ENCODE measurements at regions not wholly inside any gene's neighbourhood (a gene's known extent, or its start where the extent isn't known, plus 50 kb on each side); places are given as distances from the start of the nearest gene placed in this dataset.

DNA sequence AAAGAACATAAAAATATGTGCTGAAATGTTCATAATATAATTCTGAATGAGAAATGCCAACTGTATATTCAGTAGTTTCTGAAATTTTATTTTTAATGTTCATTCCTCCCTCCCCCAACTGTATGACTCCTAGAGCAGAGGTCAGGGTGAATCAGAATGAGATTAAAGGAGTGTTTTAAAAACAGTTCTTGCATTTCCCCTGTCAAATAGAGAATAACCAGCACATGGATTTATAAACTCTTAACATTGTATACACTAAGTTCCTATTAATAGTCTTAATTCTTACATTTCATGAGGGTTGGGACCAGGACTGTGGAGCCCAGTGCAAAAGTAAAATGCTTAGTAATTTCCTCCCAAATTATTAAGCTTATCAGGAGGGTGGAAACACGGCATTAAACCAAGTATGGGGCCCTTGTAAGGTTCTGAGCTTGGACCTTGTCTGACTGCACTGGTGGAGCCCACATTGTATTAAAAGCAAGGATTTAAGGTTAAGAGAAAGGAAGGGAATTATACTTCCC is 474.6 kb upstream of the RAG2 start (continued):
- TF ChIP-seq, protein P1, sequence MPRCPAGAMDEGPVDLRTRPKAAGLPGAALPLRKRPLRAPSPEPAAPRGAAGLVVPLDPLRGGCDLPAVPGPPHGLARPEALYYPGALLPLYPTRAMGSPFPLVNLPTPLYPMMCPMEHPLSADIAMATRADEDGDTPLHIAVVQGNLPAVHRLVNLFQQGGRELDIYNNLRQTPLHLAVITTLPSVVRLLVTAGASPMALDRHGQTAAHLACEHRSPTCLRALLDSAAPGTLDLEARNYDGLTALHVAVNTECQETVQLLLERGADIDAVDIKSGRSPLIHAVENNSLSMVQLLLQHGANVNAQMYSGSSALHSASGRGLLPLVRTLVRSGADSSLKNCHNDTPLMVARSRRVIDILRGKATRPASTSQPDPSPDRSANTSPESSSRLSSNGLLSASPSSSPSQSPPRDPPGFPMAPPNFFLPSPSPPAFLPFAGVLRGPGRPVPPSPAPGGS (IDR thresholded peaks at IDR 0.05) = no peak
- TF ChIP-seq RFX5 (IDR thresholded peaks at IDR 0.05) (no peak), CEBPB (IDR thresholded peaks at IDR 0.05) (no peak)

DNA sequence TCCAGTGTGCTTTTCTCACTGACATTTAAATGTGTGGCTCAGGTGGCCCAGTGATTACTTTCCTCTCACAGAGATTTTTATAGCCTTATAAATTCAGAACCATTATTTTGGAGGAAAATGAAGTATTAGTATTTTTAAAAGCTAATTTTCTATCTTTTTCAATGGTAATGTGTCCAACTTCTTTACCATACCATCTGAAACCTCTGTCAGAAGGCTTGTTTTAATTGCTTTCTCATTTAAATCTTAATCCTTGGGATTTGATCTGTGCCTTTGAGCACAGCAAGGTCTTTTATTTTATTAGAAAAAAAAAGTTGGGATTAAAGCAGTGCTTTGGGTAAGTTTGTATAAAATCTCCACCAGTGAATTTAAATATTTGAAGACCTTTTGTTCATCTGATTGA is 452.3 kb upstream of the RAG2 start:
- ChIA-PET CTCF (no interaction called here), POLR2A (no interaction called here)
- Histone ChIP-seq H3K4me2 (no peak overlapping the region), H3K4me1 (no peaks in the 10 kb centered on the region), H3K9me3 (no peaks in the 10 kb centered on the region), H3K4me3 (no peak overlapping the region), H3K27ac (no peak overlapping the region)
- no peak for FAIRE-seq
- DNase-seq (ENCODE audit: low read depth in 1 of 2, low spot score in 1 of 2) = no peak
- TF ChIP-seq MAZ (IDR thresholded peaks at IDR 0.05; ENCODE audit: borderline replicate concordance, low read depth, low read length) (no peak), FOSL2 (IDR thresholded peaks at IDR 0.05) (no peak), FOSL2 (CRISPR knock-in tag; IDR thresholded peaks at IDR 0.05) (no peak), ZSCAN20 (CRISPR knock-in tag; IDR thresholded peaks at IDR 0.05) (no peak), EP300 (IDR thresholded peaks at IDR 0.05) (no peak), JUNB (IDR thresholded peaks at IDR 0.05) (no peak), CEBPB (IDR thresholded peaks at IDR 0.05) (no peak), HOXA7 (CRISPR knock-in tag; IDR thresholded peaks at IDR 0.05) (no peak), NFE2L2 (conservative IDR thresholded peaks at IDR 0.05; ENCODE audit: low read length) (no peak), GATA3 (IDR thresholded peaks at IDR 0.05; ENCODE audit: borderline replicate concordance) (no peak)
- ATAC-seq = no peak

DNA sequence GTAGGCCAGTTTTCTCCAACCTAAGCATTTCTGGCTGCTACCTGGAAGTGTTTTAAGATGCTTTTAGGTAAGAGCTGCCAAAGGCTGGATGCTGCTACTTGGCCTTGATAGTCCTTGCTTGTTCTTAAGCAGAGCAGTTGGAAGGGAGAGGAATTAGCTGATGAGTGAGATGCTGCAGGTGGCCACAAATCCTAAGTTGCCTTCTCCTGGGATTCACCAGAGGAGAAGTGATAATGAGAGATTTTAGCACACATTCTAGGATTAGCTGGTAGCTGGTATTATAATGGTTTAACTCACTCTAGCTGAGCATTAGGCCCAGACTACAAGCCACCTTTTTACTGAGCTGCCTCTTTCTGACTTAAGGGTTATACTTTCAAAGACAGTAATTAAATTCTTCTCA is 442.9 kb upstream of the RAG2 start:
- ChIA-PET POLR2A (no interaction called here), CTCF (no interaction called here)

More for the DNA sequence above, 442.9 kb upstream of the RAG2 start:
- Histone ChIP-seq H3K4me1 (no peaks in the 10 kb centered on the region), H3K27ac (no peak overlapping the region), H3K9me3 (no peaks in the 10 kb centered on the region), H3K4me2 (no peak overlapping the region), H3K4me3 (no peak overlapping the region)
- no peak for ATAC-seq
- TF ChIP-seq, protein P2, sequence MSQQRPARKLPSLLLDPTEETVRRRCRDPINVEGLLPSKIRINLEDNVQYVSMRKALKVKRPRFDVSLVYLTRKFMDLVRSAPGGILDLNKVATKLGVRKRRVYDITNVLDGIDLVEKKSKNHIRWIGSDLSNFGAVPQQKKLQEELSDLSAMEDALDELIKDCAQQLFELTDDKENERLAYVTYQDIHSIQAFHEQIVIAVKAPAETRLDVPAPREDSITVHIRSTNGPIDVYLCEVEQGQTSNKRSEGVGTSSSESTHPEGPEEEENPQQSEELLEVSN (IDR thresholded peaks at IDR 0.05; ENCODE audit: borderline replicate concordance, low read depth) = no peak
- TF ChIP-seq GATA3 (IDR thresholded peaks at IDR 0.05; ENCODE audit: borderline replicate concordance) (no peak), NR3C1 (IDR thresholded peaks at IDR 0.05) (no peak), FOSB (CRISPR knock-in tag; IDR thresholded peaks at IDR 0.05) (no peak), CHD4 (IDR thresholded peaks at IDR 0.05; ENCODE audit: borderline replicate concordance) (no peak), HDAC2 (IDR thresholded peaks at IDR 0.05) (no peak), NPAS2 (CRISPR knock-in tag; IDR thresholded peaks at IDR 0.05; ENCODE audit: borderline replicate concordance) (no peak), KDM5A (IDR thresholded peaks at IDR 0.05) (no peak)
- TF ChIP-seq, protein P3, sequence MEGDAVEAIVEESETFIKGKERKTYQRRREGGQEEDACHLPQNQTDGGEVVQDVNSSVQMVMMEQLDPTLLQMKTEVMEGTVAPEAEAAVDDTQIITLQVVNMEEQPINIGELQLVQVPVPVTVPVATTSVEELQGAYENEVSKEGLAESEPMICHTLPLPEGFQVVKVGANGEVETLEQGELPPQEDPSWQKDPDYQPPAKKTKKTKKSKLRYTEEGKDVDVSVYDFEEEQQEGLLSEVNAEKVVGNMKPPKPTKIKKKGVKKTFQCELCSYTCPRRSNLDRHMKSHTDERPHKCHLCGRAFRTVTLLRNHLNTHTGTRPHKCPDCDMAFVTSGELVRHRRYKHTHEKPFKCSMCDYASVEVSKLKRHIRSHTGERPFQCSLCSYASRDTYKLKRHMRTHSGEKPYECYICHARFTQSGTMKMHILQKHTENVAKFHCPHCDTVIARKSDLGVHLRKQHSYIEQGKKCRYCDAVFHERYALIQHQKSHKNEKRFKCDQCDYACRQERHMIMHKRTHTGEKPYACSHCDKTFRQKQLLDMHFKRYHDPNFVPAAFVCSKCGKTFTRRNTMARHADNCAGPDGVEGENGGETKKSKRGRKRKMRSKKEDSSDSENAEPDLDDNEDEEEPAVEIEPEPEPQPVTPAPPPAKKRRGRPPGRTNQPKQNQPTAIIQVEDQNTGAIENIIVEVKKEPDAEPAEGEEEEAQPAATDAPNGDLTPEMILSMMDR (IDR thresholded peaks at IDR 0.05) = no peak
- TF ChIP-seq, protein P4, sequence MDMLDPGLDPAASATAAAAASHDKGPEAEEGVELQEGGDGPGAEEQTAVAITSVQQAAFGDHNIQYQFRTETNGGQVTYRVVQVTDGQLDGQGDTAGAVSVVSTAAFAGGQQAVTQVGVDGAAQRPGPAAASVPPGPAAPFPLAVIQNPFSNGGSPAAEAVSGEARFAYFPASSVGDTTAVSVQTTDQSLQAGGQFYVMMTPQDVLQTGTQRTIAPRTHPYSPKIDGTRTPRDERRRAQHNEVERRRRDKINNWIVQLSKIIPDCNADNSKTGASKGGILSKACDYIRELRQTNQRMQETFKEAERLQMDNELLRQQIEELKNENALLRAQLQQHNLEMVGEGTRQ (IDR thresholded peaks at IDR 0.05) = no peak
- TF ChIP-seq, protein P5, sequence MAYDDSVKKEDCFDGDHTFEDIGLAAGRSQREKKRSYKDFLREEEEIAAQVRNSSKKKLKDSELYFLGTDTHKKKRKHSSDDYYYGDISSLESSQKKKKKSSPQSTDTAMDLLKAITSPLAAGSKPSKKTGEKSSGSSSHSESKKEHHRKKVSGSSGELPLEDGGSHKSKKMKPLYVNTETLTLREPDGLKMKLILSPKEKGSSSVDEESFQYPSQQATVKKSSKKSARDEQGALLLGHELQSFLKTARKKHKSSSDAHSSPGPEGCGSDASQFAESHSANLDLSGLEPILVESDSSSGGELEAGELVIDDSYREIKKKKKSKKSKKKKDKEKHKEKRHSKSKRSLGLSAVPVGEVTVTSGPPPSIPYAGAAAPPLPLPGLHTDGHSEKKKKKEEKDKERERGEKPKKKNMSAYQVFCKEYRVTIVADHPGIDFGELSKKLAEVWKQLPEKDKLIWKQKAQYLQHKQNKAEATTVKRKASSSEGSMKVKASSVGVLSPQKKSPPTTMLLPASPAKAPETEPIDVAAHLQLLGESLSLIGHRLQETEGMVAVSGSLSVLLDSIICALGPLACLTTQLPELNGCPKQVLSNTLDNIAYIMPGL (CRISPR knock-in tag; IDR thresholded peaks at IDR 0.05; ENCODE audit: borderline replicate concordance) = no peak
- no peak for FAIRE-seq
- no peak for DNase-seq (ENCODE audit: low read depth in 1 of 2, low spot score in 1 of 2)
